GM12878 (cell line): ENCODE measurements at regions not wholly inside any gene's neighbourhood (a gene's known extent, or its start where the extent isn't known, plus 50 kb on each side); places are given as distances from the start of the nearest gene placed in this dataset.

Source experiments
- ATAC-seq: fragments of 200-7000 bp; cut with Tn5 transposase; 3 replicates; pipeline ENCODE4 v1.9.1; 2020; ENCODE audit warnings: mild to moderate bottlenecking, moderate library complexity
- BruUV-seq: library from RNA; stranded (reverse); fragments of 400-500 nt; replicated peaks from 2 replicates; lab custom pipeline; 2021; lab: Mats Ljungman, UMichigan
- CTCF ChIA-PET: fragments of 300-600 bp; sonication (Branson Sonifier 250); formaldehyde crosslinking; extraction: SDS; loops from one replicate; lab custom pipeline; 2021; ENCODE audit warnings: inconsistent platforms; lab: Yijun Ruan, JAX
- POLR2A ChIA-PET: fragments of 350-600 bp; formaldehyde crosslinking; extraction: SDS; loops from one replicate; lab custom pipeline; 2021; ENCODE audit warnings: inconsistent platforms; lab: Charles Lee
- RAD21 ChIA-PET: fragments of 300-600 bp; sonication (Branson Sonifier 250); formaldehyde crosslinking; loops from one replicate; lab custom pipeline; 2023; ENCODE audit warnings: antibody characterized with exemption; ENCODE audit not compliant: unreplicated experiment; lab: Charles Lee
- SMC1A ChIA-PET: fragments of 300-600 bp; sonication (Branson Sonifier 250); formaldehyde crosslinking; loops from one replicate; lab custom pipeline; 2023; ENCODE audit not compliant: unreplicated experiment, uncharacterized antibody; lab: Charles Lee
- DNase-seq: peaks from one replicate; pipeline ENCODE4 v3.0.0-alpha.2; 2011; ENCODE audit warnings: low read depth, low spot score
- FAIRE-seq: peaks from 3 replicates; lab custom pipeline; 2011; peaks lifted over from hg19 to GRCh38; lab: Jason Lieb, UNC
- H2AFZ ChIP-seq: 2 replicates; pipeline ENCODE4 v1.6.0; 2011; ENCODE audit warnings: low read depth, low read length, control low read depth; ENCODE audit not compliant: control insufficient read depth
- H3K27ac ChIP-seq: 2 replicates; pipeline ENCODE4 v1.5.1; 2011; ENCODE audit warnings: control low read depth; ENCODE audit not compliant: control insufficient read depth, insufficient read depth
- H3K27me3 ChIP-seq, 2 experiments: replicated peaks in 1 of 2; 2 replicates each; pipeline versions ENCODE4 v1.6.0 to v1.6.1; 2011; ENCODE audit warnings: low read length in 1 of 2; ENCODE audit not compliant: control insufficient read depth in 2 of 2, insufficient read depth in 2 of 2
- H3K36me3 ChIP-seq, 2 experiments: 2 replicates each; pipeline ENCODE4 v1.5.1; 2011; ENCODE audit warnings: low read length in 1 of 2; ENCODE audit not compliant: control insufficient read depth in 2 of 2, insufficient read depth in 2 of 2
- H3K4me1 ChIP-seq: 2 replicates; pipeline ENCODE4 v1.6.1; 2011; ENCODE audit warnings: mild to moderate bottlenecking, low read length, moderate library complexity, mixed read lengths; ENCODE audit not compliant: control insufficient read depth, insufficient read depth
- H3K4me2 ChIP-seq: 2 replicates; pipeline ENCODE4 v1.6.0; 2011; ENCODE audit warnings: control low read depth; ENCODE audit not compliant: control insufficient read depth, insufficient read depth
- H3K4me3 ChIP-seq: fragments of 200-600 bp; sonication (generic); 2 replicates; pipeline ENCODE4 v1.5.1; 2016
- H3K79me2 ChIP-seq: 2 replicates; pipeline ENCODE4 v1.6.0; 2011; ENCODE audit warnings: low read length; ENCODE audit not compliant: control insufficient read depth, insufficient read depth
- H3K9ac ChIP-seq: 2 replicates; pipeline ENCODE4 v1.8.0; 2011; ENCODE audit warnings: low read length, control low read depth, mixed read lengths; ENCODE audit not compliant: control insufficient read depth, insufficient read depth
- H3K9me3 ChIP-seq: replicated peaks from 3 replicates; pipeline ENCODE4 v1.5.1; 2011; ENCODE audit warnings: mild to moderate bottlenecking, low read length; ENCODE audit not compliant: control insufficient read depth, insufficient read depth
- H4K20me1 ChIP-seq: 2 replicates; pipeline ENCODE4 v1.6.0; 2011; ENCODE audit not compliant: control insufficient read depth, insufficient read depth
- BRCA1 ChIP-seq: IDR thresholded peaks from 2 replicates; pipeline ENCODE4 v1.6.1; 2011; ENCODE audit warnings: low read depth, low read length, improper control_type of control experiment
- CBX3 ChIP-seq: fragments of 200-600 bp; sonication (generic); IDR thresholded peaks from 2 replicates; pipeline ENCODE4 v1.6.1; 2016; ENCODE audit warnings: low read depth, borderline replicate concordance
- MEF2A ChIP-seq: IDR thresholded peaks from 2 replicates; pipeline ENCODE4 v1.6.1; 2011; ENCODE audit warnings: low read depth, mild to moderate bottlenecking, low read length, moderate library complexity; ENCODE audit not compliant: insufficient read depth
- MTA2 ChIP-seq: fragments of 450-650 bp; IDR thresholded peaks from 2 replicates; pipeline ENCODE4 v1.6.1; 2016; ENCODE audit warnings: low read depth, mild to moderate bottlenecking, moderate library complexity
- NR2F1 ChIP-seq: fragments of 450-650 bp; conservative IDR thresholded peaks from 2 replicates; pipeline ENCODE4 v1.6.1; 2017; ENCODE audit warnings: mild to moderate bottlenecking
- PAX8 ChIP-seq: fragments of 450-650 bp; IDR thresholded peaks from 2 replicates; pipeline ENCODE4 v1.6.1; 2017; ENCODE audit warnings: mild to moderate bottlenecking, moderate library complexity
- RB1 ChIP-seq: fragments of 450-650 bp; formaldehyde crosslinking; IDR thresholded peaks from 2 replicates; pipeline ENCODE4 v1.6.1; 2017; ENCODE audit warnings: mild to moderate bottlenecking, borderline replicate concordance
- RUNX3 ChIP-seq: IDR thresholded peaks from 2 replicates; pipeline ENCODE4 v1.6.1; 2012; ENCODE audit warnings: low read length, inconsistent platforms
- ZSCAN29 ChIP-seq: fragments of 450-650 bp; IDR thresholded peaks from 2 replicates; pipeline ENCODE4 v1.6.1; 2017; ENCODE audit warnings: mild to moderate bottlenecking, moderate library complexity
- WGBS: methylation state at CpG from one replicate; pipeline ENCODE4 v1.1.6; 2016; ENCODE audit warnings: low lambda C conversion rate; ENCODE audit not compliant: insufficient replicate concordance, insufficient coverage; ENCODE audit errors: missing lambda C conversion rate; 5-methylcytosine and 5-hydroxymethylcytosine counted together
- in situ Hi-C: fragments of 300-500 bp; cut with MboI; formaldehyde crosslinking; loops from 9 replicates; pipeline ENCODE4 v1.14.3; 2018; ENCODE audit warnings: mixed read lengths
- intact Hi-C: fragments of 100-400 bp; cut with micrococcal nuclease; formaldehyde crosslinking; loops from one replicate; pipeline ENCODE4 v1.14.2; 2022; ENCODE audit not compliant: unreplicated experiment
- TF ChIP-seq, protein P1 (sequence below): fragments of 450-650 bp; IDR thresholded peaks from 2 replicates; pipeline ENCODE4 v1.6.1; 2016; ENCODE audit warnings: mild to moderate bottlenecking, moderate library complexity, borderline replicate concordance
- TF ChIP-seq, protein P2 (sequence below): IDR thresholded peaks from 2 replicates; pipeline ENCODE4 v1.6.1; 2012; ENCODE audit warnings: low read depth, low read length, improper control_type of control experiment
- TF ChIP-seq, protein P3 (sequence below), 3 experiments: IDR thresholded peaks in 2 of 3; conservative IDR thresholded peaks in 1 of 3; 2 replicates each; pipeline ENCODE4 v1.5.1; 2011; ENCODE audit warnings: low read depth in 3 of 3, low read length in 3 of 3, mild to moderate bottlenecking in 3 of 3, control low read depth in 2 of 3, moderate library complexity in 2 of 3, inconsistent platforms in 1 of 3, mixed read lengths in 1 of 3; ENCODE audit not compliant: control insufficient read depth in 2 of 3, insufficient read depth in 1 of 3; ENCODE audit errors: extremely low read depth in 1 of 3
- TF ChIP-seq, protein P4 (sequence below): fragments of 450-650 bp; IDR thresholded peaks from 2 replicates; pipeline ENCODE4 v1.6.1; 2016; ENCODE audit warnings: mild to moderate bottlenecking
- TF ChIP-seq, protein P5 (sequence below): fragments of 450-650 bp; IDR thresholded peaks from 2 replicates; pipeline ENCODE4 v1.6.1; 2017; ENCODE audit warnings: antibody characterized with exemption, mild to moderate bottlenecking, moderate library complexity

DNA sequence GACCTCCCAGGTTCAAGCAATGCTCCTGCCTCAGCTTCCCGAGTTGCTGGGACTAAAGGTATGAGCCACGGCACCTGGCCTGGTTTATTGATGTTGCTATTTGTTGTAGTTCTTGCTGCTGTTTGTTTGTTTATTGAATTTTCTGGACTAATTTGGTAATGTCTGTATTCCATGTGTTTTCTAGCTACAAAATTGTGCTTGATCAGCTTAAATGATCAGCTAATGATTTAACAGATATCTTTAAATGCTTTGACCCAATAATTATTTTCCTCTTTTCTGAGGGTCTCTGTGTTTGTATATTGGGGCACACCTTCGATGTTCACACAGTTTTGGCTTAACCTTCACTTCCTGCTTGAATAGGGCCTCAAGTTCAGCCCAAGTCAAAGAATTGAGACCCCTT lies 488.1 kb upstream of the HTR2C start (continued):
- TF ChIP-seq, protein P1, sequence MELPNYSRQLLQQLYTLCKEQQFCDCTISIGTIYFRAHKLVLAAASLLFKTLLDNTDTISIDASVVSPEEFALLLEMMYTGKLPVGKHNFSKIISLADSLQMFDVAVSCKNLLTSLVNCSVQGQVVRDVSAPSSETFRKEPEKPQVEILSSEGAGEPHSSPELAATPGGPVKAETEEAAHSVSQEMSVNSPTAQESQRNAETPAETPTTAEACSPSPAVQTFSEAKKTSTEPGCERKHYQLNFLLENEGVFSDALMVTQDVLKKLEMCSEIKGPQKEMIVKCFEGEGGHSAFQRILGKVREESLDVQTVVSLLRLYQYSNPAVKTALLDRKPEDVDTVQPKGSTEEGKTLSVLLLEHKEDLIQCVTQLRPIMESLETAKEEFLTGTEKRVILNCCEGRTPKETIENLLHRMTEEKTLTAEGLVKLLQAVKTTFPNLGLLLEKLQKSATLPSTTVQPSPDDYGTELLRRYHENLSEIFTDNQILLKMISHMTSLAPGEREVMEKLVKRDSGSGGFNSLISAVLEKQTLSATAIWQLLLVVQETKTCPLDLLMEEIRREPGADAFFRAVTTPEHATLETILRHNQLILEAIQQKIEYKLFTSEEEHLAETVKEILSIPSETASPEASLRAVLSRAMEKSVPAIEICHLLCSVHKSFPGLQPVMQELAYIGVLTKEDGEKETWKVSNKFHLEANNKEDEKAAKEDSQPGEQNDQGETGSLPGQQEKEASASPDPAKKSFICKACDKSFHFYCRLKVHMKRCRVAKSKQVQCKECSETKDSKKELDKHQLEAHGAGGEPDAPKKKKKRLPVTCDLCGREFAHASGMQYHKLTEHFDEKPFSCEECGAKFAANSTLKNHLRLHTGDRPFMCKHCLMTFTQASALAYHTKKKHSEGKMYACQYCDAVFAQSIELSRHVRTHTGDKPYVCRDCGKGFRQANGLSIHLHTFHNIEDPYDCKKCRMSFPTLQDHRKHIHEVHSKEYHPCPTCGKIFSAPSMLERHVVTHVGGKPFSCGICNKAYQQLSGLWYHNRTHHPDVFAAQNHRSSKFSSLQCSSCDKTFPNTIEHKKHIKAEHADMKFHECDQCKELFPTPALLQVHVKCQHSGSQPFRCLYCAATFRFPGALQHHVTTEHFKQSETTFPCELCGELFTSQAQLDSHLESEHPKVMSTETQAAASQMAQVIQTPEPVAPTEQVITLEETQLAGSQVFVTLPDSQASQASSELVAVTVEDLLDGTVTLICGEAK, result no peak
- TF ChIP-seq RB1 (no peak), BRCA1 (no peak), MEF2A (no peak)
- TF ChIP-seq, protein P2, sequence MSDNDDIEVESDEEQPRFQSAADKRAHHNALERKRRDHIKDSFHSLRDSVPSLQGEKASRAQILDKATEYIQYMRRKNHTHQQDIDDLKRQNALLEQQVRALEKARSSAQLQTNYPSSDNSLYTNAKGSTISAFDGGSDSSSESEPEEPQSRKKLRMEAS, result no peak

DNA sequence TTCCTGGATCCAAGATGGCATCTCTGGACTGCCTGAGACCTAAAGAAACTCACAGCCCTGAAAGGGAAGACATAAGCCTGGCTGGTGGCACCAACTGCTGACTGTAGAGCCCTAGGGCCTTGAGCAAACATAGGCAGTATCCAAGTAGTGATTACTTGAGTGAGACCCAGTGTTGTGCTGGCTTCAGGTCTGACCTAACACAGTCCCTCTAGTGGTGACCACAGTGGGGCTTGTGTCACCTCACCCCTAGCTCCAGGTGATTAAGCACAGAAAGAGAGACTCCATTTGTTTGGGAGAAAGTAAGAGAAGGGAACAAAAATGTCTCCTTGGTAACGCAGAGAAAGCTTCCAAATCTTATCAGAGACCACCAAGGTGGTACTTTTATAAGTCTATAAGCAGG lies 496.3 kb upstream of the HTR2C start:
- H3K36me3 ChIP-seq, result no peaks in the 10 kb centered on the region
- no peak for TF ChIP-seq RB1
- no peak for TF ChIP-seq RUNX3
- TF ChIP-seq PAX8, result no peak
- TF ChIP-seq, protein P3, sequence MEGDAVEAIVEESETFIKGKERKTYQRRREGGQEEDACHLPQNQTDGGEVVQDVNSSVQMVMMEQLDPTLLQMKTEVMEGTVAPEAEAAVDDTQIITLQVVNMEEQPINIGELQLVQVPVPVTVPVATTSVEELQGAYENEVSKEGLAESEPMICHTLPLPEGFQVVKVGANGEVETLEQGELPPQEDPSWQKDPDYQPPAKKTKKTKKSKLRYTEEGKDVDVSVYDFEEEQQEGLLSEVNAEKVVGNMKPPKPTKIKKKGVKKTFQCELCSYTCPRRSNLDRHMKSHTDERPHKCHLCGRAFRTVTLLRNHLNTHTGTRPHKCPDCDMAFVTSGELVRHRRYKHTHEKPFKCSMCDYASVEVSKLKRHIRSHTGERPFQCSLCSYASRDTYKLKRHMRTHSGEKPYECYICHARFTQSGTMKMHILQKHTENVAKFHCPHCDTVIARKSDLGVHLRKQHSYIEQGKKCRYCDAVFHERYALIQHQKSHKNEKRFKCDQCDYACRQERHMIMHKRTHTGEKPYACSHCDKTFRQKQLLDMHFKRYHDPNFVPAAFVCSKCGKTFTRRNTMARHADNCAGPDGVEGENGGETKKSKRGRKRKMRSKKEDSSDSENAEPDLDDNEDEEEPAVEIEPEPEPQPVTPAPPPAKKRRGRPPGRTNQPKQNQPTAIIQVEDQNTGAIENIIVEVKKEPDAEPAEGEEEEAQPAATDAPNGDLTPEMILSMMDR (IDR thresholded peaks at IDR 0.05 in 2 of 3, conservative IDR thresholded peaks at IDR 0.05 in 1 of 3; ENCODE audit: control insufficient read depth in 2 of 3, extremely low read depth in 1 of 3, insufficient read depth in 1 of 3, low read depth in 3 of 3, low read length in 3 of 3), result no peak
- no peak for TF ChIP-seq ZSCAN29
- no peak for TF ChIP-seq CBX3
- TF ChIP-seq NR2F1, result no peak
- TF ChIP-seq, protein P4, sequence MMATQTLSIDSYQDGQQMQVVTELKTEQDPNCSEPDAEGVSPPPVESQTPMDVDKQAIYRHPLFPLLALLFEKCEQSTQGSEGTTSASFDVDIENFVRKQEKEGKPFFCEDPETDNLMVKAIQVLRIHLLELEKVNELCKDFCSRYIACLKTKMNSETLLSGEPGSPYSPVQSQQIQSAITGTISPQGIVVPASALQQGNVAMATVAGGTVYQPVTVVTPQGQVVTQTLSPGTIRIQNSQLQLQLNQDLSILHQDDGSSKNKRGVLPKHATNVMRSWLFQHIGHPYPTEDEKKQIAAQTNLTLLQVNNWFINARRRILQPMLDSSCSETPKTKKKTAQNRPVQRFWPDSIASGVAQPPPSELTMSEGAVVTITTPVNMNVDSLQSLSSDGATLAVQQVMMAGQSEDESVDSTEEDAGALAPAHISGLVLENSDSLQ, result no peak
- TF ChIP-seq MTA2, result no peak
- TF ChIP-seq, protein P5, sequence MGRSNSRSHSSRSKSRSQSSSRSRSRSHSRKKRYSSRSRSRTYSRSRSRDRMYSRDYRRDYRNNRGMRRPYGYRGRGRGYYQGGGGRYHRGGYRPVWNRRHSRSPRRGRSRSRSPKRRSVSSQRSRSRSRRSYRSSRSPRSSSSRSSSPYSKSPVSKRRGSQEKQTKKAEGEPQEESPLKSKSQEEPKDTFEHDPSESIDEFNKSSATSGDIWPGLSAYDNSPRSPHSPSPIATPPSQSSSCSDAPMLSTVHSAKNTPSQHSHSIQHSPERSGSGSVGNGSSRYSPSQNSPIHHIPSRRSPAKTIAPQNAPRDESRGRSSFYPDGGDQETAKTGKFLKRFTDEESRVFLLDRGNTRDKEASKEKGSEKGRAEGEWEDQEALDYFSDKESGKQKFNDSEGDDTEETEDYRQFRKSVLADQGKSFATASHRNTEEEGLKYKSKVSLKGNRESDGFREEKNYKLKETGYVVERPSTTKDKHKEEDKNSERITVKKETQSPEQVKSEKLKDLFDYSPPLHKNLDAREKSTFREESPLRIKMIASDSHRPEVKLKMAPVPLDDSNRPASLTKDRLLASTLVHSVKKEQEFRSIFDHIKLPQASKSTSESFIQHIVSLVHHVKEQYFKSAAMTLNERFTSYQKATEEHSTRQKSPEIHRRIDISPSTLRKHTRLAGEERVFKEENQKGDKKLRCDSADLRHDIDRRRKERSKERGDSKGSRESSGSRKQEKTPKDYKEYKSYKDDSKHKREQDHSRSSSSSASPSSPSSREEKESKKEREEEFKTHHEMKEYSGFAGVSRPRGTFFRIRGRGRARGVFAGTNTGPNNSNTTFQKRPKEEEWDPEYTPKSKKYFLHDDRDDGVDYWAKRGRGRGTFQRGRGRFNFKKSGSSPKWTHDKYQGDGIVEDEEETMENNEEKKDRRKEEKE, result no peak
- TF ChIP-seq, all 136 proteins: peak for 0
- intact Hi-C loops (no loop called here), in situ Hi-C loops (no loop called here)
- H3K4me3 ChIP-seq, result no peak overlapping the region
- FAIRE-seq, result no peak
- no peaks in the 10 kb centered on the region for H3K79me2 ChIP-seq
- RAD21 ChIA-PET, result no interaction called here
- CTCF ChIA-PET, result no interaction called here
- no peak overlapping the region for H3K9ac ChIP-seq
- no peaks in the 10 kb centered on the region for H3K9me3 ChIP-seq
- DNase-seq, result no peak
- 40% methylated on average over 1 of the region's 1 CpG for WGBS
- SMC1A ChIA-PET, result no interaction called here
- no peaks in the 10 kb centered on the region for H3K4me1 ChIP-seq
- no peaks in the 10 kb centered on the region for H3K27me3 ChIP-seq
- no TSS peak for BruUV-seq
- H3K27ac ChIP-seq, result no peak overlapping the region
- POLR2A ChIA-PET, result no interaction called here
- H2AFZ ChIP-seq, result no peak overlapping the region
- H4K20me1 ChIP-seq, result no peaks in the 10 kb centered on the region
- no peak for ATAC-seq
- H3K4me2 ChIP-seq, result no peak overlapping the region
